GM12875 (cell line): ENCODE measurements at regions not wholly inside any gene's neighbourhood (a gene's known extent, or its start where the extent isn't known, plus 50 kb on each side); places are given as distances from the start of the nearest gene placed in this dataset.

Experiments
- H3K4me3 ChIP-seq: one replicate; pipeline ENCODE4 v1.5.1; 2011; ENCODE audit warnings: low read depth, low read length, control low read depth
- CTCF ChIP-seq: IDR thresholded peaks from 2 replicates; pipeline ENCODE4 v1.5.1; 2011; ENCODE audit warnings: low read depth, mild to moderate bottlenecking, control low read depth, inconsistent platforms, low read length, moderate library complexity, borderline replicate concordance; ENCODE audit not compliant: insufficient read depth

- no peak for TF ChIP-seq CTCF
- H3K4me3 ChIP-seq, result no peak overlapping the region
Observed at GRCh38 chr4:83809581-83809980, 273.7 kb downstream of the GPAT3 start.

- no peak overlapping the region for H3K4me3 ChIP-seq
- TF ChIP-seq CTCF, result no peak
Observed at GRCh38 chr4:83793481-83793880, 257.6 kb downstream of the GPAT3 start.

DNA sequence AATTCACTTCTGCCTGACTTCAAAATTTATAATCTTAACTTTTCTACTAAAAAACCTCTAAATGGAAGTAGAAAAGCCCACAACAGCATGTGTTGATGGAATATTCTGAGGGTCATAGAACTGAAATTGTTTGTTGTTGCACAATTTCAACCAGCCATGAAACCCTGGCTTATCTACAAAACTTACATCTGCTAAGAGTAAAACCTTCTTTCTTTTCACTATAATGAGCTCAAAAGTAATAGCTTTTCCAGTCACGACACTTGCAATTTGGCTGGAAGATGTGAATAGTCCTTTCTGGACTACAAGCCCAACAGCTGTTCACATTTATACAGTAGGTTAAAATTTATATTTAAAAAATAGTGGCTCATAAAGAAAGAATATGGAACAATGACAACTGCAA, 250.0 kb downstream of the GPAT3 start:
- TF ChIP-seq CTCF, result no peak
- no peak overlapping the region for H3K4me3 ChIP-seq

GRCh38 chr4:83783215-83783614, 247.3 kb downstream of the GPAT3 start:
- H3K4me3 ChIP-seq, result no peak overlapping the region
- TF ChIP-seq CTCF, result no peak

- TF ChIP-seq CTCF, result no peak
- H3K4me3 ChIP-seq, result no peak overlapping the region
Observed at GRCh38 chr4:83782591-83782990, 246.7 kb downstream of the GPAT3 start.

DNA sequence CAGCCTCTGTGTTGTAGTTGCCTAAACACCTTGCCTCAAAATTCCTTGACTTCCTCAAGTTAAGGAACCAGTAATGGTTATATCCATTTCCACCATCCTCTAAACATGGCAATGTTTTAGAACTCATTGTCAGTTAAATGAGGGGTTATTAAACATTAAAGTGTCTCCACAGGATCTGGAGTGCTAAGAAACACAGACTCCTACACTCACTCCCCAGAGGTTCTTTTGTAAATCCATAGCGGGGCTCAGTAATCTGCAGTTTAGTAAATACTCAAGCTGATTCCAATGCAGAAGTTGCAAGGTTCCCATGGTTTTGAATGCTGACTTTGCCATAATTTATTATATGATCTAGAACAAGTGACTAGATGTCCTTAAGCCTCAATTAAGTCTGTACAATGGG, 245.5 kb downstream of the GPAT3 start:
- no peak overlapping the region for H3K4me3 ChIP-seq
- TF ChIP-seq CTCF, result no peak

GRCh38 chr4:83780053-83780733, 244.3 kb downstream of the GPAT3 start:
- H3K4me3 ChIP-seq, result no peak overlapping the region
- no peak for TF ChIP-seq CTCF
